Activated CD8-positive, alpha-beta T cell treated with anti-CD3 and anti-CD28 coated beads for 36 hours (primary cell): ENCODE measurements at regions not wholly inside any gene's neighbourhood (a gene's known extent, or its start where the extent isn't known, plus 50 kb on each side); places are given as distances from the start of the nearest gene placed in this dataset.

Source experiments
- ATAC-seq: fragments of 200-7000 bp; cut with Tn5 transposase; one replicate; pipeline ENCODE4 v1.10.0; 2021; ENCODE audit warnings: mild to moderate bottlenecking, moderate library complexity
- CTCF ChIA-PET: fragments of 350-600 bp; sonication (Branson Sonifier 250); formaldehyde crosslinking; loops from one replicate; lab custom pipeline; 2021; ENCODE audit warnings: antibody characterized with exemption; lab: Charles Lee
- POLR2A ChIA-PET: fragments of 350-600 bp; sonication (Branson Sonifier 250); formaldehyde crosslinking; loops from one replicate; lab custom pipeline; 2021; ENCODE audit warnings: antibody characterized with exemption; lab: Charles Lee
- DNase-seq: peaks from one replicate; pipeline ENCODE4 v3.0.0-alpha.2; 2020
- H3K27ac Mint-ChIP-seq: one replicate; pipeline ENCODE4 v1.8.0; 2021; ENCODE audit warnings: mild to moderate bottlenecking, mixed read lengths
- H3K27me3 Mint-ChIP-seq: one replicate; pipeline ENCODE4 v1.8.0; 2021; ENCODE audit warnings: mixed read lengths
- H3K36me3 Mint-ChIP-seq: one replicate; pipeline ENCODE4 v1.8.0; 2021; ENCODE audit warnings: low read depth, mixed read lengths
- H3K4me1 Mint-ChIP-seq: one replicate; pipeline ENCODE4 v1.8.0; 2021; ENCODE audit warnings: low read depth, mixed read lengths
- H3K4me3 Mint-ChIP-seq: one replicate; pipeline ENCODE4 v1.8.0; 2021; ENCODE audit warnings: mild to moderate bottlenecking, moderate library complexity, mixed read lengths
- H3K9me3 Mint-ChIP-seq: one replicate; pipeline ENCODE4 v1.8.0; 2021; ENCODE audit warnings: mixed read lengths
- CTCF ChIP-seq: fragments of 200-600 bp; IDR thresholded peaks from one replicate; pipeline ENCODE4 v1.8.0; 2022; ENCODE audit warnings: antibody characterized with exemption, mild to moderate bottlenecking
- intact Hi-C: fragments of 100-400 bp; cut with micrococcal nuclease; formaldehyde crosslinking; loops from one replicate; pipeline ENCODE4 v1.10.0; 2022

- Mint-ChIP-seq H3K36me3 (no peaks in the 10 kb centered on the region), H3K27ac (no peak overlapping the region), H3K9me3 (no peaks in the 10 kb centered on the region), H3K27me3 (no peaks in the 10 kb centered on the region), H3K4me1 (no peaks in the 10 kb centered on the region), H3K4me3 (no peak overlapping the region)
- intact Hi-C loops: no loop called here
- POLR2A ChIA-PET: no interaction called here
- TF ChIP-seq CTCF: no peak
- ATAC-seq (no peak), DNase-seq (no peak)
- CTCF ChIA-PET: no interaction called here
Measured at GRCh38 chr9:14398473-14398872, 84.5 kb upstream of the NFIB start.

- DNase-seq: no peak
- no peak for TF ChIP-seq CTCF
- ATAC-seq: no peak
- ChIA-PET CTCF (no interaction called here), POLR2A (no interaction called here)
- Mint-ChIP-seq H3K4me1 (no peaks in the 10 kb centered on the region), H3K9me3 (no peaks in the 10 kb centered on the region), H3K36me3 (no peaks in the 10 kb centered on the region), H3K27me3 (no peaks in the 10 kb centered on the region), H3K4me3 (no peak overlapping the region), H3K27ac (no peak overlapping the region)
- intact Hi-C loops: no loop called here
Measured at GRCh38 chr9:14396171-14396570, 82.2 kb upstream of the NFIB start.

GRCh38 chr9:14395317-14396082, 81.6 kb upstream of the NFIB start:
- Mint-ChIP-seq H3K36me3 (no peaks in the 10 kb centered on the region), H3K4me3 (no peak overlapping the region), H3K4me1 (no peaks in the 10 kb centered on the region), H3K27ac (no peak overlapping the region), H3K9me3 (no peaks in the 10 kb centered on the region), H3K27me3 (no peaks in the 10 kb centered on the region)
- intact Hi-C loops: no loop called here
- CTCF ChIA-PET: no interaction called here
- POLR2A ChIA-PET: no interaction called here
- ATAC-seq (no peak), DNase-seq (no peak)
- TF ChIP-seq CTCF: no peak

GRCh38 chr9:14393418-14393817, 79.5 kb upstream of the NFIB start:
- H3K9me3 Mint-ChIP-seq: no peaks in the 10 kb centered on the region
- DNase-seq (no peak), ATAC-seq (no peak)
- no peaks in the 10 kb centered on the region for H3K4me1 Mint-ChIP-seq
- no peaks in the 10 kb centered on the region for H3K36me3 Mint-ChIP-seq
- ChIA-PET CTCF (no interaction called here), POLR2A (no interaction called here)
- no peaks in the 10 kb centered on the region for H3K27me3 Mint-ChIP-seq
- intact Hi-C loops: no loop called here
- no peak overlapping the region for H3K4me3 Mint-ChIP-seq
- no peak overlapping the region for H3K27ac Mint-ChIP-seq
- no peak for TF ChIP-seq CTCF

GRCh38 chr9:14391620-14392019, 77.7 kb upstream of the NFIB start:
- Mint-ChIP-seq H3K36me3 (no peaks in the 10 kb centered on the region), H3K27ac (no peak overlapping the region), H3K27me3 (no peaks in the 10 kb centered on the region), H3K4me1 (no peaks in the 10 kb centered on the region), H3K4me3 (no peak overlapping the region), H3K9me3 (no peaks in the 10 kb centered on the region)
- ChIA-PET CTCF (no interaction called here), POLR2A (no interaction called here)
- no peak for TF ChIP-seq CTCF
- DNase-seq: no peak
- ATAC-seq: no peak
- intact Hi-C loops: no loop called here
